Peyer's patch (tissue), 4 donors: ENCODE measurements at regions not wholly inside any gene's neighbourhood (a gene's known extent, or its start where the extent isn't known, plus 50 kb on each side); places are given as distances from the start of the nearest gene placed in this dataset.

Experiments used
- DNase-seq, 3 donors: peaks; one replicate each; pipeline ENCODE4 v3.0.0-alpha.2; 2017 to 2019
- H3K27ac ChIP-seq, 4 donors: fragments of 200-600 bp; sonication (generic); one replicate each; pipeline ENCODE4 v1.5.1; 2016 to 2019
- H3K27me3 ChIP-seq, 2 donors: fragments of 200-600 bp; sonication (generic); one replicate each; pipeline ENCODE4 v1.5.1; 2019
- H3K36me3 ChIP-seq, 3 donors: fragments of 200-600 bp; sonication (generic); one replicate each; pipeline ENCODE4 v1.5.1; 2016 to 2019
- H3K4me1 ChIP-seq, 4 donors: fragments of 200-600 bp; sonication (generic); one replicate each; pipeline ENCODE4 v1.5.1; 2016 to 2019
- H3K4me3 ChIP-seq, 4 donors: fragments of 200-600 bp; sonication (generic); 1 replicate in 3 of 4; 2 replicates in 1 of 4; pipeline ENCODE4 v1.5.1; 2016 to 2019; ENCODE audit warnings: mild to moderate bottlenecking in 1 of 4
- H3K9me3 ChIP-seq, 4 donors: fragments of 200-600 bp; sonication (generic); one replicate each; pipeline ENCODE4 v1.5.1; 2016 to 2019; ENCODE audit warnings: mild to moderate bottlenecking in 1 of 4
- CTCF ChIP-seq, 6 experiments: fragments of 450-650 bp in 4 of 6; fragments of 200-600 bp in 2 of 6; sonication (generic) in 1 of 6; IDR thresholded peaks; one replicate each; pipeline ENCODE4 v1.5.1; 2017 to 2019; ENCODE audit warnings: antibody characterized with exemption in 6 of 6, mild to moderate bottlenecking in 3 of 6, moderate library complexity in 1 of 6
- POLR2A ChIP-seq, 2 donors: fragments of 450-650 bp; IDR thresholded peaks; one replicate each; pipeline ENCODE4 v1.5.1; 2017; ENCODE audit warnings: antibody characterized with exemption in 2 of 2, mild to moderate bottlenecking in 2 of 2, moderate library complexity in 2 of 2

- Histone ChIP-seq H3K27me3 (no peaks in the 10 kb centered on the region), H3K9me3 (no peaks in the 10 kb centered on the region), H3K36me3 (no peaks in the 10 kb centered on the region), H3K4me1 (no peaks in the 10 kb centered on the region), H3K27ac (no peak overlapping the region), H3K4me3 (no peak overlapping the region)
- TF ChIP-seq CTCF (IDR thresholded peaks at IDR 0.05) (no peak), POLR2A (IDR thresholded peaks at IDR 0.05) (no peak)
- DNase-seq = no peak
Measured at GRCh38 chr13:50664951-50665350, 178.5 kb downstream of the DLEU7 start.

GRCh38 chr13:50668049-50668448 lies 175.4 kb downstream of the DLEU7 start:
- Histone ChIP-seq H3K4me3 (no peak overlapping the region), H3K27ac (no peak overlapping the region), H3K36me3 (no peaks in the 10 kb centered on the region), H3K4me1 (no peaks in the 10 kb centered on the region), H3K9me3 (no peaks in the 10 kb centered on the region), H3K27me3 (no peaks in the 10 kb centered on the region)
- DNase-seq = no peak
- no peak for TF ChIP-seq POLR2A (IDR thresholded peaks at IDR 0.05)
- TF ChIP-seq CTCF (IDR thresholded peaks at IDR 0.05) = no peak

GRCh38 chr13:50668691-50669271 lies 174.7 kb downstream of the DLEU7 start:
- no peaks in the 10 kb centered on the region for H3K4me1 ChIP-seq
- no peak overlapping the region for H3K27ac ChIP-seq
- no peaks in the 10 kb centered on the region for H3K27me3 ChIP-seq
- H3K9me3 ChIP-seq = no peaks in the 10 kb centered on the region
- no peak overlapping the region for H3K4me3 ChIP-seq
- TF ChIP-seq POLR2A (IDR thresholded peaks at IDR 0.05) (no peak), CTCF (IDR thresholded peaks at IDR 0.05) (no peak)
- no peaks in the 10 kb centered on the region for H3K36me3 ChIP-seq
- DNase-seq = no peak

GRCh38 chr13:50670272-50670671 lies 173.2 kb downstream of the DLEU7 start:
- no peaks in the 10 kb centered on the region for H3K4me1 ChIP-seq
- H3K27me3 ChIP-seq = no peaks in the 10 kb centered on the region
- H3K4me3 ChIP-seq = no peak overlapping the region
- no peak overlapping the region for H3K27ac ChIP-seq
- no peaks in the 10 kb centered on the region for H3K9me3 ChIP-seq
- DNase-seq = no peak
- no peaks in the 10 kb centered on the region for H3K36me3 ChIP-seq
- no peak for TF ChIP-seq POLR2A (IDR thresholded peaks at IDR 0.05)
- no peak for TF ChIP-seq CTCF (IDR thresholded peaks at IDR 0.05)

GRCh38 chr13:50670847-50671496 lies 172.5 kb downstream of the DLEU7 start:
- no peaks in the 10 kb centered on the region for H3K4me1 ChIP-seq
- no peaks in the 10 kb centered on the region for H3K9me3 ChIP-seq
- no peak for DNase-seq
- H3K27me3 ChIP-seq = no peaks in the 10 kb centered on the region
- H3K36me3 ChIP-seq = no peaks in the 10 kb centered on the region
- no peak overlapping the region for H3K4me3 ChIP-seq
- H3K27ac ChIP-seq = no peak overlapping the region
- TF ChIP-seq POLR2A (IDR thresholded peaks at IDR 0.05) (no peak), CTCF (IDR thresholded peaks at IDR 0.05) (no peak)
